ENCODE measurements at regions not wholly inside any gene's neighbourhood (a gene's known extent, or its start where the extent isn't known, plus 50 kb on each side); places are given as distances from the start of the nearest gene placed in this dataset.

DNA sequence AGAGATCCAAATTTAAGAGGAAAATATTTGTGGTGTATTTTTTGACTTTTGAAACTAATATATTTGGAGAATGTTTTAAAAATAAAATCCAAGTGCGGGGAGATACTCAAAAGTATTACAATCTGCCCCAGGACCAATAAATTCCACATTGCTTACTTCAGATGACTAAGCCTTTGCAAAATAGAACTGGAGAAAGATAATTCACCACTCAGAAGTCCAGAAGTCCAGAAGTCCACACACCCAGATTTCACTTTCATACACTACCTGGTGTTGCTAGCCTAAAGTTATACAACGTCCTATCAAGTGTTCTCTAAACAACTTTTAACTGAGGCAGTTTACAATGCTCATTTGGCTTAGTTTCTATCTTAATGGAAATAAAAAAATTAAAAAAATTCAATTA, 487.0 kb upstream of the SEMA3D start:
- no TSS peak for BruUV-seq (replicated peaks)
- ChIA-PET CTCF (no interaction called here), POLR2A (no interaction called here), RAD21 (ENCODE audit: low non-redundant PET in 1 of 2, low total read pairs in 2 of 2, uncharacterized antibody in 2 of 2, unreplicated experiment in 2 of 2) (no interaction called here)
- TF ChIP-seq FOSL1 (IDR thresholded peaks at IDR 0.05; ENCODE audit: low read depth) (no peak), TCF7L2 (IDR thresholded peaks at IDR 0.05; ENCODE audit: borderline replicate concordance, extremely low read depth, insufficient read depth, insufficient read length) (no peak), YY1 (IDR thresholded peaks at IDR 0.05; ENCODE audit: extremely low read depth, insufficient replicate concordance, low read depth, low read length) (no peak), CEBPB (IDR thresholded peaks at IDR 0.05; ENCODE audit: low read depth) (no peak), CBX3 (IDR thresholded peaks at IDR 0.05; ENCODE audit: low read depth) (no peak), ZFX (IDR thresholded peaks at IDR 0.05) (no peak), POLR2A (IDR thresholded peaks at IDR 0.05; ENCODE audit: borderline replicate concordance, extremely low read depth, insufficient read depth, insufficient read length) (no peak)
- TF ChIP-seq, protein P1, sequence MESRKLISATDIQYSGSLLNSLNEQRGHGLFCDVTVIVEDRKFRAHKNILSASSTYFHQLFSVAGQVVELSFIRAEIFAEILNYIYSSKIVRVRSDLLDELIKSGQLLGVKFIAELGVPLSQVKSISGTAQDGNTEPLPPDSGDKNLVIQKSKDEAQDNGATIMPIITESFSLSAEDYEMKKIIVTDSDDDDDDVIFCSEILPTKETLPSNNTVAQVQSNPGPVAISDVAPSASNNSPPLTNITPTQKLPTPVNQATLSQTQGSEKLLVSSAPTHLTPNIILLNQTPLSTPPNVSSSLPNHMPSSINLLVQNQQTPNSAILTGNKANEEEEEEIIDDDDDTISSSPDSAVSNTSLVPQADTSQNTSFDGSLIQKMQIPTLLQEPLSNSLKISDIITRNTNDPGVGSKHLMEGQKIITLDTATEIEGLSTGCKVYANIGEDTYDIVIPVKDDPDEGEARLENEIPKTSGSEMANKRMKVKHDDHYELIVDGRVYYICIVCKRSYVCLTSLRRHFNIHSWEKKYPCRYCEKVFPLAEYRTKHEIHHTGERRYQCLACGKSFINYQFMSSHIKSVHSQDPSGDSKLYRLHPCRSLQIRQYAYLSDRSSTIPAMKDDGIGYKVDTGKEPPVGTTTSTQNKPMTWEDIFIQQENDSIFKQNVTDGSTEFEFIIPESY (IDR thresholded peaks at IDR 0.05; ENCODE audit: extremely low read depth, insufficient replicate concordance, low read length): no peak
- TF ChIP-seq, protein P2, sequence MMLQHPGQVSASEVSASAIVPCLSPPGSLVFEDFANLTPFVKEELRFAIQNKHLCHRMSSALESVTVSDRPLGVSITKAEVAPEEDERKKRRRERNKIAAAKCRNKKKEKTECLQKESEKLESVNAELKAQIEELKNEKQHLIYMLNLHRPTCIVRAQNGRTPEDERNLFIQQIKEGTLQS (IDR thresholded peaks at IDR 0.05): no peak
- TF ChIP-seq, protein P3, sequence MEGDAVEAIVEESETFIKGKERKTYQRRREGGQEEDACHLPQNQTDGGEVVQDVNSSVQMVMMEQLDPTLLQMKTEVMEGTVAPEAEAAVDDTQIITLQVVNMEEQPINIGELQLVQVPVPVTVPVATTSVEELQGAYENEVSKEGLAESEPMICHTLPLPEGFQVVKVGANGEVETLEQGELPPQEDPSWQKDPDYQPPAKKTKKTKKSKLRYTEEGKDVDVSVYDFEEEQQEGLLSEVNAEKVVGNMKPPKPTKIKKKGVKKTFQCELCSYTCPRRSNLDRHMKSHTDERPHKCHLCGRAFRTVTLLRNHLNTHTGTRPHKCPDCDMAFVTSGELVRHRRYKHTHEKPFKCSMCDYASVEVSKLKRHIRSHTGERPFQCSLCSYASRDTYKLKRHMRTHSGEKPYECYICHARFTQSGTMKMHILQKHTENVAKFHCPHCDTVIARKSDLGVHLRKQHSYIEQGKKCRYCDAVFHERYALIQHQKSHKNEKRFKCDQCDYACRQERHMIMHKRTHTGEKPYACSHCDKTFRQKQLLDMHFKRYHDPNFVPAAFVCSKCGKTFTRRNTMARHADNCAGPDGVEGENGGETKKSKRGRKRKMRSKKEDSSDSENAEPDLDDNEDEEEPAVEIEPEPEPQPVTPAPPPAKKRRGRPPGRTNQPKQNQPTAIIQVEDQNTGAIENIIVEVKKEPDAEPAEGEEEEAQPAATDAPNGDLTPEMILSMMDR (IDR thresholded peaks at IDR 0.05 in 2 of 3, conservative IDR thresholded peaks at IDR 0.05 in 1 of 3; ENCODE audit: borderline replicate concordance in 1 of 3, insufficient read depth in 1 of 3, low read depth in 2 of 3, low read length in 2 of 3): no peak
- TF ChIP-seq, protein P4, sequence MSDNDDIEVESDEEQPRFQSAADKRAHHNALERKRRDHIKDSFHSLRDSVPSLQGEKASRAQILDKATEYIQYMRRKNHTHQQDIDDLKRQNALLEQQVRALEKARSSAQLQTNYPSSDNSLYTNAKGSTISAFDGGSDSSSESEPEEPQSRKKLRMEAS (IDR thresholded peaks at IDR 0.05): no peak
- DNase-seq (ENCODE audit: low read depth, low spot score): no peak
- Histone ChIP-seq H3K27me3 (ENCODE audit: insufficient read depth, low read length) (no peaks in the 10 kb centered on the region), H3K9ac (ENCODE audit: low read length) (no peak overlapping the region), H3K27ac (ENCODE audit: low read depth, low read length) (no peak overlapping the region), H3K4me1 (ENCODE audit: control insufficient read depth in 1 of 2, insufficient read depth in 2 of 2, low read length in 2 of 2) (no peaks in the 10 kb centered on the region), H3K4me3 (replicated peaks in 1 of 2; ENCODE audit: low read depth in 1 of 2, low read length in 2 of 2) (no peak overlapping the region), H3K79me2 (ENCODE audit: insufficient read depth, low read length) (no peaks in the 10 kb centered on the region), H3K4me2 (ENCODE audit: low read length) (no peak overlapping the region), H3K9me2 (ENCODE audit: insufficient read depth) (no peaks in the 10 kb centered on the region), H2AFZ (ENCODE audit: low read depth, low read length, poor library complexity, severe bottlenecking) (no peak overlapping the region), H3K36me3 (ENCODE audit: control insufficient read depth in 1 of 2, insufficient read depth in 2 of 2, low read length in 2 of 2) (no peaks in the 10 kb centered on the region), H3K9me3 (ENCODE audit: control insufficient read depth in 1 of 2, insufficient read depth in 1 of 2, low read depth in 1 of 2, low read length in 2 of 2) (no peaks in the 10 kb centered on the region), H4K20me1 (ENCODE audit: insufficient read depth) (no peaks in the 10 kb centered on the region)
- intact Hi-C loops (cut with micrococcal nuclease): no loop called here
- no peak for ATAC-seq
